ENCODE measurements at regions not wholly inside any gene's neighbourhood (a gene's known extent, or its start where the extent isn't known, plus 50 kb on each side); places are given as distances from the start of the nearest gene placed in this dataset.

GRCh38 chr16:86035906-86036305, 136.9 kb downstream of the IRF8 start:
- TF ChIP-seq EP300 (IDR thresholded peaks at IDR 0.05) = no peak
- no peak for TF ChIP-seq CTCF (IDR thresholded peaks at IDR 0.05)
